Fibroblast of the aortic adventitia (primary cell): ENCODE measurements at regions not wholly inside any gene's neighbourhood (a gene's known extent, or its start where the extent isn't known, plus 50 kb on each side); places are given as distances from the start of the nearest gene placed in this dataset.

Experiments used
- DNase-seq: peaks from one replicate; pipeline ENCODE4 v3.0.0-alpha.2; 2010; ENCODE audit warnings: low read depth
- H3K4me3 ChIP-seq: 2 replicates; pipeline ENCODE4 v1.5.1; 2011; ENCODE audit warnings: low read depth, mild to moderate bottlenecking, control low read depth, low read length, moderate library complexity
- TF ChIP-seq, protein P1 (sequence below): IDR thresholded peaks from 2 replicates; pipeline ENCODE4 v1.5.1; 2011; ENCODE audit warnings: mild to moderate bottlenecking, low read length, control low read depth, inconsistent platforms; ENCODE audit not compliant: insufficient read depth

DNA sequence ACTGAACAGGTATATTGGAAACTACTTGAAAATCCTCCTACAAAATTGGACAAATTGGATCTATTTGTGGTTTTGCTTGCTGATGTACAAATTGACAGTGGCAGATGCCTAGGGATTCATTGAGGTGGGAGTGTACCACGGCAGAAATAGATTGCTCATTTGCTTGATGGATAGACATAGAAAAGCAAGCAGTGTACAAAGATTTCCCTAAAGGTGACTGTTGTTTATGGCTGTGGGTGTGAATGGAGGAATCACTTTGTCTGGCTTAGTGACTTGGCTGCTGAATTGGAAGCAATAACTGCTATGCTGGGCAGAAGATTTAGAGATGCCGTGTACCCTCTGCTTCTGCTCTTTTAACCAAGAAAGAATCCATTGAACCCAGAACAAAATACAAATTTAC is 191.0 kb upstream of the GRID2 start:
- no peak overlapping the region for H3K4me3 ChIP-seq
- DNase-seq = no peak
- TF ChIP-seq, protein P1, sequence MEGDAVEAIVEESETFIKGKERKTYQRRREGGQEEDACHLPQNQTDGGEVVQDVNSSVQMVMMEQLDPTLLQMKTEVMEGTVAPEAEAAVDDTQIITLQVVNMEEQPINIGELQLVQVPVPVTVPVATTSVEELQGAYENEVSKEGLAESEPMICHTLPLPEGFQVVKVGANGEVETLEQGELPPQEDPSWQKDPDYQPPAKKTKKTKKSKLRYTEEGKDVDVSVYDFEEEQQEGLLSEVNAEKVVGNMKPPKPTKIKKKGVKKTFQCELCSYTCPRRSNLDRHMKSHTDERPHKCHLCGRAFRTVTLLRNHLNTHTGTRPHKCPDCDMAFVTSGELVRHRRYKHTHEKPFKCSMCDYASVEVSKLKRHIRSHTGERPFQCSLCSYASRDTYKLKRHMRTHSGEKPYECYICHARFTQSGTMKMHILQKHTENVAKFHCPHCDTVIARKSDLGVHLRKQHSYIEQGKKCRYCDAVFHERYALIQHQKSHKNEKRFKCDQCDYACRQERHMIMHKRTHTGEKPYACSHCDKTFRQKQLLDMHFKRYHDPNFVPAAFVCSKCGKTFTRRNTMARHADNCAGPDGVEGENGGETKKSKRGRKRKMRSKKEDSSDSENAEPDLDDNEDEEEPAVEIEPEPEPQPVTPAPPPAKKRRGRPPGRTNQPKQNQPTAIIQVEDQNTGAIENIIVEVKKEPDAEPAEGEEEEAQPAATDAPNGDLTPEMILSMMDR = no peak

DNA sequence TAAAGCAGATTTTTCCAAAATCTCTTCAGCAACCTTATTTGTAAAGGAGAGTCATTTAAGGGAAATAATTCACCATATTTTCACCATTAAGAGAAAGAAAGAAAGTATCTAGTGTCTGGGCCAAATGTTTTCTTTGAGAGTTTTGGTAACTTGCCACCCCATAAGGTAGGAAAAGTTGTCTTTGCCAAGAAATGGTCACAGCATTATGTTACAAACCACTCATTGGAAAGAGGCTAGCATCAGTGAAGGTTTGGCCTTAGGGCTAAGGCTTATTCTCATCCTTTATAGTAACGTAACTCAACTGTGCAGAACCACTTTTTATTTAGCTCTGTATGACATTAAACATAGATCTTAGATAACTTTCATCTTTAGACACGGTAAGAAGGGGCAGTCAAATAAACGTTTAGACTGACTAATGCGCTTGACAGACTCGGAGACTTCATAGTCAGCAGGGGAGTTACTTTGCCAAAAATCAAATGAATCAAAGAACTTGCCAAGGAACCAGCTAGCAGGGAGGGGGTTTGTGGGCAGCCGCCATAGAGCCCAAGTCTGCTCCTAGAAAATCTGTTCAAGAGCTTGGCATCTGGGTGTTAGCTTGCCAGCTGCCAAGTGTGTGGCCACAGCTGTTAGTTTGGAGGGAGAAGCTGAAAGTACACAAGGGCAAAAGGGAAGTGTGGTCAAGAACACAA is 182.8 kb upstream of the GRID2 start:
- TF ChIP-seq, protein P1 = no peak
- DNase-seq = no peak
- H3K4me3 ChIP-seq = no peak overlapping the region

DNA sequence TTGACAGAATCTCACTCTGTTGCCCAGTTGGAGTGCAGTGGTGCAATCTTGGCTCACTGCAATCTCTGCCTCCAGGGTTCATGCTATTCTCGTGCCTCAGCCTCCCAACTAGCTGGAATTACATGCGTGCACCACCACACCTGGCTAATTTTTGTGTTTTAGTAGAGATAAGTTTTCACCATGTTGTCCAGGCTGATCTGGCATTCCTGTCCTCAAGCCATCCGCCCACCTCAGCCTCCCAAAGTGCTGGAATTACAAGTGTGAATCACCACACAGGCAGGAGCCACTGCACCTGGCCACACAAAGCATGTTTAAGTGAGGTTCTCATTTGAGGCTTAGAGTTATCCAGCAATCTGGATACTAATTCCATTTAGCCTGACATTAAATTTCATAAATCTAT is 180.9 kb upstream of the GRID2 start:
- DNase-seq = no peak
- TF ChIP-seq, protein P1 = no peak
- H3K4me3 ChIP-seq = no peak overlapping the region

DNA sequence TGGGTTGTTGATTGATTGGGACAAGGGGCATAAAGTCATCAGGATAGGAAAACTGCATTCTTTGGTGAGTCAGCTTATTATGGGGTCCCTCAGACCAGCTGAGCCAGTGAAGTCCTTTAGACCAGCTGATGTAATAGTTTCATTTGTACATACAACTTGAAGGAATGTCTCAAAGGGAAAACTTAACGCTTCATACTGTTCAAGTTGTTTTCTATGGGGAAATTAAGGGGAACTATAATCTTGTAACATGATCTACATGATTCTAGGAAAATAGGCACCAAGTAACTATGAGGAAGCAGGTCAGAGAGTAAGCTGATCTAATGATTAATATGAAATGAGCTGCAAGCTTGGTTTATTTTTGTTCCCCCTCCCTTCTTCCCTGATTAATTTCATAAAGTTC is 175.1 kb upstream of the GRID2 start:
- TF ChIP-seq, protein P1 = no peak
- H3K4me3 ChIP-seq = no peak overlapping the region
- DNase-seq = no peak

DNA sequence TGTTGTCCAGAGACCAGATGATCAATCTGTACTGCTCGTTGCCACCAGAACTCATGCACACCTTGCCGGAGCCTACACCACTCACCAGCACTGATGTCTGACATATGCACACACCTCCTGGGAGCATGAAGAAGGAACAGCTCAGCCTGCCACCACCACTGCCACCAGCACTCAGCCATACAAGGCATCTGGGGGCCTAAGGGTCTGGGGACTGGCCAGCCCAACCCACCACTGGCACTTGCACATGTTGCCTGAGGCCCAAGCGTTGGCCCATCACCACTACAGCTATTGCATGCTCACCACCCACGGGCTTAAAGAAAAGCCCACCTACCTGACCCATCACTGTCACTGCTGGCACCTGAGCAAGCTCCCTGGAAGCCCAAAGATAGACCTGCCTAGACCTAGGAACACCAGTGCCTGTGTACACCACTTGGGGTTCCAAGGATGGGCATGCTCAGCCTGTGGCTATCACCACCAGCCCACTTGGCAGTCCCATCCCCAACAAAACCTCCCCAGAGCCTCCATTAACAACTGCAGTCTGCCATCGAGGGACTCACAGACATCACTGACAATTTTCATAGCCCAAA is 174.3 kb upstream of the GRID2 start:
- DNase-seq = no peak
- TF ChIP-seq, protein P1 = no peak
- H3K4me3 ChIP-seq = no peak overlapping the region

DNA sequence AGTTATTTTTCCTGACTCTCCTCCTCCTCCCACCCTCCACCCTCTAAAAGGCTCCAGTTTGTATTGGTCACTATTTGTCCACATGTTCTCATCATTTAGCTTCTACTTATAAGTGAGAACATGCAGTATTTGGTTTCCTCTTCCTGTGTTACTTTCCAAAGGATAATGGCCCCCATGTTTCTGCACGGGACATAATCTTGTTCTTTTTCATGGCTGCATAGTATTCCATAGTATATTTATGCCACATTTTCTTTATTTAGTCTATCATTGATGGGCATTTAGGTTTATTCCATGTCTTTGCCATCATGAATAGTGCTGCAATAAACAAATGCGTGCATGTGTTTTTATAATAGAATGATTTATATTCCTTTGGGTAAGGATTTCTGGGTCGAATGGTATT is 167.3 kb upstream of the GRID2 start:
- TF ChIP-seq, protein P1 = no peak
- DNase-seq = no peak

More for the DNA sequence above, 167.3 kb upstream of the GRID2 start:
- no peak overlapping the region for H3K4me3 ChIP-seq
